BLaER1 treated with 17β-estradiol and CSF1 and Interleukin-3, amounts not matched to agents 10 nM and 100 nM (cell line): ENCODE measurements at regions not wholly inside any gene's neighbourhood (a gene's known extent, or its start where the extent isn't known, plus 50 kb on each side); places are given as distances from the start of the nearest gene placed in this dataset.

ENCODE experiments used
- H3K27ac ChIP-seq, 11 experiments: shearing (Covaris generic); formaldehyde crosslinking; 2 replicates each; pipeline ENCODE4 v1.8.1; 2022
- H3K27me3 ChIP-seq, 11 experiments: shearing (Covaris generic); formaldehyde crosslinking; 2 replicates each; pipeline ENCODE4 v1.8.1; 2022
- H3K36me3 ChIP-seq, 11 experiments: shearing (Covaris generic); formaldehyde crosslinking; 2 replicates each; pipeline ENCODE4 v1.8.1; 2022
- H3K4me1 ChIP-seq, 10 experiments: shearing (Covaris generic); formaldehyde crosslinking; 2 replicates each; pipeline ENCODE4 v1.8.1; 2022
- H3K4me2 ChIP-seq, 11 experiments: shearing (Covaris generic); formaldehyde crosslinking; 2 replicates each; pipeline ENCODE4 v1.8.1; 2022
- H3K4me3 ChIP-seq, 10 experiments: shearing (Covaris generic); formaldehyde crosslinking; 2 replicates each; pipeline ENCODE4 v1.8.1; 2022
- H3K9ac ChIP-seq, 11 experiments: shearing (Covaris generic); formaldehyde crosslinking; 2 replicates each; pipeline ENCODE4 v1.8.1; 2022
- H3K9me3 ChIP-seq, 11 experiments: shearing (Covaris generic); formaldehyde crosslinking; replicated peaks in 1 of 11; 2 replicates each; pipeline ENCODE4 v1.8.1; 2022
- H4K20me1 ChIP-seq, 11 experiments: shearing (Covaris generic); formaldehyde crosslinking; 2 replicates each; pipeline ENCODE4 v1.8.1; 2022
- Cebpa-rat ChIP-seq, 11 experiments: shearing (Covaris generic); IDR thresholded peaks; 2 replicates each; pipeline ENCODE4 v1.8.1; 2022

GRCh38 chr18:44079606-44080005, 601.1 kb upstream of the SETBP1 start:
- Histone ChIP-seq H3K9ac (no peak overlapping the region), H3K27me3 (no peaks in the 10 kb centered on the region), H3K4me1 (no peaks in the 10 kb centered on the region), H3K4me2 (no peak overlapping the region), H3K4me3 (no peak overlapping the region), H3K27ac (no peak overlapping the region), H3K9me3 (no peaks in the 10 kb centered on the region), H3K36me3 (no peaks in the 10 kb centered on the region), H4K20me1 (no peaks in the 10 kb centered on the region)
- TF ChIP-seq Cebpa-rat (IDR thresholded peaks at IDR 0.05) = no peak

GRCh38 chr18:44080054-44080453, 600.6 kb upstream of the SETBP1 start:
- Histone ChIP-seq H3K4me3 (no peak overlapping the region), H4K20me1 (no peaks in the 10 kb centered on the region), H3K36me3 (no peaks in the 10 kb centered on the region), H3K4me1 (no peaks in the 10 kb centered on the region), H3K4me2 (no peak overlapping the region), H3K27ac (no peak overlapping the region), H3K9me3 (no peaks in the 10 kb centered on the region), H3K27me3 (no peaks in the 10 kb centered on the region), H3K9ac (no peak overlapping the region)
- no peak for TF ChIP-seq Cebpa-rat (IDR thresholded peaks at IDR 0.05)

DNA sequence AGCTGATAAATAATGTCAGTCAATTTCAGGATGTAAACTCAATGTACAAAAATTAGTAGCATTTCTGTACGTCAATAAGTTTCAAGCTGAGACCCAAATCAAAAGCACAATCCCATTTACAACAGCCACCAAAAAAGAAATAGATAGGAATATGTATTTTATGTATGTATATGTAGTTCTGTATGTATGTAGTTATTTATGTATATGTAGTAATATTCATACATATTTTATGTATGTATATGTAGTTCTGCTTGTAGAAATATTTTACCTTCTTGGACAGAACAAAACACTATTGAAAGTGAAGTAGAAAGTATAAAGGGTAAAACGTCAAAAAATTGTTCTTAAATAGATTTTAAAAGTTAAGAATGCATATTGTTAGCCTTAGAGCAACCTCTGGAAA, 591.0 kb upstream of the SETBP1 start:
- no peak overlapping the region for H3K27ac ChIP-seq
- no peak for TF ChIP-seq Cebpa-rat (IDR thresholded peaks at IDR 0.05)
- H3K9me3 ChIP-seq = no peaks in the 10 kb centered on the region
- H3K36me3 ChIP-seq = no peaks in the 10 kb centered on the region
- no peak overlapping the region for H3K4me3 ChIP-seq
- H3K9ac ChIP-seq = no peak overlapping the region
- H3K4me1 ChIP-seq = no peaks in the 10 kb centered on the region
- no peak overlapping the region for H3K4me2 ChIP-seq
- no peaks in the 10 kb centered on the region for H3K27me3 ChIP-seq
- H4K20me1 ChIP-seq = no peaks in the 10 kb centered on the region

DNA sequence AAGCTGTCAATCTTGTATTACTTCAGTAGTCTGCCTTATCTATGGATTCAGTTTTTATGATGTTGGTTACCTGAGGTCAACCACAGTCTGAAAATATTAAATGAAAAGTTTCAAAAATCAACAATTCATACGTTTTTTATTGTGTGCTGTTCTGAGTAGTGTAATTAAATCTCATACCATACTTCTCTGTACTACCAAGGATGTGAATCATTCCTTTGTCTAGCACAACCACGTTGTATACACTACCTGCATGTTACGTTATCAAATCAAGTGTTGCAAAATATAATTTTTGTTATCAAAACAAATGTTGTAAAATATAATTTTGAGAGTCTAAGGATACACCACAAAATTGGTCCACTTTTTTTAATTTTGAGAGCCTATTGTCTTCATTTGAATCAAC, 590.2 kb upstream of the SETBP1 start:
- no peak overlapping the region for H3K9ac ChIP-seq
- no peaks in the 10 kb centered on the region for H3K36me3 ChIP-seq
- no peak for TF ChIP-seq Cebpa-rat (IDR thresholded peaks at IDR 0.05)
- no peaks in the 10 kb centered on the region for H3K27me3 ChIP-seq
- no peaks in the 10 kb centered on the region for H3K4me1 ChIP-seq
- no peaks in the 10 kb centered on the region for H4K20me1 ChIP-seq
- no peak overlapping the region for H3K27ac ChIP-seq
- no peak overlapping the region for H3K4me3 ChIP-seq
- no peak overlapping the region for H3K4me2 ChIP-seq
- H3K9me3 ChIP-seq = peaks cover 0 to 6% (median 0%) of the 10 kb centered on the region in 11 experiments; a peak in 5 of 22 replicates

DNA sequence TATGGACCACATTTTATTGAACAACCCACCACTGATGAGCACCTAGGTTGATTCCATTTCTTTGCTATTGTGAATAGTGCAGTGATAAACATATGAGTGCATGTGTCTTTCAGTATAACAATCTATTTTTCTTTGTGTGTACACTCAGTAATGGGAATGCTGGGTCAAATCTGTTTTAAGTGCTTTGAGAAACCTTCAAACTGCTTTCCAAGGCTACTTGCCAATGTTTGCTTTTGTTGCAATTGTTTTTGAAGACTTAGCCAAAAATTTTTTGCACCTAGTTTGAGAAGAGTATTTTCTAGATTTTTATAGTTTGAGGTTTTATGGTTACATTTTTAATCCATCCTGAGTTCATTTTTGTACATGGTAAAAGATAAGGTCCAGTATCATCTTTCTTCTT, 587.4 kb upstream of the SETBP1 start:
- Histone ChIP-seq H3K9ac (no peak overlapping the region), H3K9me3 (peaks cover 0 to 15% (median 0%) of the 10 kb centered on the region in 11 experiments; a peak in 6 of 22 replicates), H3K4me1 (peaks cover 0 to 10% (median 0%) of the 10 kb centered on the region in 10 experiments; a peak in 4 of 20 replicates), H4K20me1 (no peaks in the 10 kb centered on the region), H3K36me3 (no peaks in the 10 kb centered on the region), H3K4me2 (no peak overlapping the region), H3K27me3 (no peaks in the 10 kb centered on the region), H3K4me3 (no peak overlapping the region), H3K27ac (no peak overlapping the region)
- no peak for TF ChIP-seq Cebpa-rat (IDR thresholded peaks at IDR 0.05)

- H3K27me3 ChIP-seq = no peaks in the 10 kb centered on the region
- H3K27ac ChIP-seq = no peak overlapping the region
- no peak for TF ChIP-seq Cebpa-rat (IDR thresholded peaks at IDR 0.05)
Measured at GRCh38 chr18:44096016-44096415, 584.7 kb upstream of the SETBP1 start.

GRCh38 chr18:44098551-44099098, 582.1 kb upstream of the SETBP1 start:
- H3K27me3 ChIP-seq = no peaks in the 10 kb centered on the region
- H3K4me2 ChIP-seq = no peak overlapping the region
- no peaks in the 10 kb centered on the region for H3K36me3 ChIP-seq
- peaks cover 0 to 10% (median 0%) of the 10 kb centered on the region in 10 experiments; a peak in 4 of 20 replicates for H3K4me1 ChIP-seq
- no peak overlapping the region for H3K27ac ChIP-seq
- no peak for TF ChIP-seq Cebpa-rat (IDR thresholded peaks at IDR 0.05)
- no peak overlapping the region for H3K4me3 ChIP-seq
- H3K9ac ChIP-seq = no peak overlapping the region
- H3K9me3 ChIP-seq = peaks cover 8 to 40% (median 20%) of the 10 kb centered on the region in 11 experiments; a peak in 20 of 22 replicates
- no peaks in the 10 kb centered on the region for H4K20me1 ChIP-seq

More at GRCh38 chr18:44096016-44096415, 584.7 kb upstream of the SETBP1 start:
- no peaks in the 10 kb centered on the region for H3K36me3 ChIP-seq
- H3K9ac ChIP-seq = no peak overlapping the region
- peak overlapping the region in 3 of 11 experiments; percentile 0 to 26 (median 19); a peak in 2 of 22 replicates for H3K4me2 ChIP-seq
- no peak overlapping the region for H3K4me3 ChIP-seq
- H4K20me1 ChIP-seq = no peaks in the 10 kb centered on the region
- H3K4me1 ChIP-seq = peaks cover 0 to 10% (median 0%) of the 10 kb centered on the region in 10 experiments; a peak in 4 of 20 replicates
- H3K9me3 ChIP-seq = peaks cover 8 to 40% (median 20%) of the 10 kb centered on the region in 11 experiments; a peak in 20 of 22 replicates

GRCh38 chr18:44107187-44107586, 573.5 kb upstream of the SETBP1 start:
- Histone ChIP-seq H3K9ac (no peak overlapping the region), H3K4me2 (no peak overlapping the region), H3K4me3 (no peak overlapping the region), H3K27ac (no peak overlapping the region), H4K20me1 (no peaks in the 10 kb centered on the region), H3K36me3 (no peaks in the 10 kb centered on the region), H3K27me3 (no peaks in the 10 kb centered on the region), H3K4me1 (no peaks in the 10 kb centered on the region), H3K9me3 (no peaks in the 10 kb centered on the region)
- no peak for TF ChIP-seq Cebpa-rat (IDR thresholded peaks at IDR 0.05)

DNA sequence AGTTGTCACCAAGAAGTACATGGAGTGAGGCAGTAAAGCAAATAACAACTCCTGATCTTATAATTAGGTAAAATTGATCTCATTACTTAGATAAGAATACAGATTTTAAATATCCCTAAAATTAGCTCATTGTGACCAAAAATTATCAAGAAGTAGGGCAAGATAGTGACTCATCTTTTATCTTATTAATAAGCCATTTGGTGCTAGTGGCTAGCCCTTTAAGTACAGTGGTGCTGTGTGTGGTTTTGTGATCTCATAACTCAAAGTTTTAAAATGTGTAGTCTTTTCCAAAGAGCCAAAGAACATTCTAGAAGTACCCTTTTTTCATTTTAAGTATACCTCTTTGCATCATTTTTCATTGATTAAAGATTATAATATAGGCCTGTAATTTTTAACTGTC, 569.4 kb upstream of the SETBP1 start:
- TF ChIP-seq Cebpa-rat (IDR thresholded peaks at IDR 0.05) = no peak
- Histone ChIP-seq H3K9ac (no peak overlapping the region), H4K20me1 (no peaks in the 10 kb centered on the region), H3K4me2 (no peak overlapping the region), H3K9me3 (no peaks in the 10 kb centered on the region), H3K4me3 (no peak overlapping the region), H3K36me3 (no peaks in the 10 kb centered on the region), H3K4me1 (no peaks in the 10 kb centered on the region), H3K27ac (no peak overlapping the region), H3K27me3 (no peaks in the 10 kb centered on the region)

- H4K20me1 ChIP-seq = no peaks in the 10 kb centered on the region
- no peaks in the 10 kb centered on the region for H3K36me3 ChIP-seq
- H3K4me3 ChIP-seq = no peak overlapping the region
- no peaks in the 10 kb centered on the region for H3K27me3 ChIP-seq
- no peak overlapping the region for H3K27ac ChIP-seq
- no peak overlapping the region for H3K9ac ChIP-seq
- no peak for TF ChIP-seq Cebpa-rat (IDR thresholded peaks at IDR 0.05)
- no peaks in the 10 kb centered on the region for H3K9me3 ChIP-seq
- H3K4me2 ChIP-seq = no peak overlapping the region
- peaks cover 0 to 8% (median 2%) of the 10 kb centered on the region in 10 experiments; a peak in 5 of 20 replicates for H3K4me1 ChIP-seq
Measured at GRCh38 chr18:44117821-44118220, 562.9 kb upstream of the SETBP1 start.
